Psoas muscle (tissue), 7 donors: ENCODE measurements at regions not wholly inside any gene's neighbourhood (a gene's known extent, or its start where the extent isn't known, plus 50 kb on each side); places are given as distances from the start of the nearest gene placed in this dataset.
A peak's percentile ranks its signal among the peaks of the same experiment; 100 is the strongest.

Experiments used
- ATAC-seq, 4 donors: fragments of 200-7000 bp; cut with Tn5 transposase; one replicate each; pipeline ENCODE4 v1.9.1; 2020; ENCODE audit warnings: moderate library complexity in 3 of 4, mild to moderate bottlenecking in 2 of 4
- DNase-seq, 2 donors: peaks; one replicate each; pipeline ENCODE4 v3.0.0-alpha.2; 2020
- H3K27ac ChIP-seq: fragments of 200-600 bp; one replicate; pipeline ENCODE4 v1.8.0; 2022
- H3K27me3 ChIP-seq, 3 donors: fragments of 200-600 bp in 1 of 3; one replicate each; pipeline versions ENCODE4 v1.6.1 to v1.8.0; 2013 to 2022; ENCODE audit warnings: low read length in 2 of 3, mild to moderate bottlenecking in 2 of 3, moderate library complexity in 1 of 3; ENCODE audit not compliant: insufficient read depth in 3 of 3
- H3K36me3 ChIP-seq, 2 donors: fragments of 200-600 bp in 1 of 2; one replicate each; pipeline versions ENCODE4 v1.6.1 to v1.8.0; 2013 to 2022; ENCODE audit warnings: low read depth in 1 of 2, mild to moderate bottlenecking in 1 of 2, moderate library complexity in 1 of 2; ENCODE audit not compliant: insufficient read depth in 1 of 2
- H3K4me1 ChIP-seq: fragments of 200-600 bp; one replicate; pipeline ENCODE4 v1.8.0; 2022
- H3K4me3 ChIP-seq: fragments of 200-600 bp; one replicate; pipeline ENCODE4 v1.8.0; 2022; ENCODE audit warnings: mild to moderate bottlenecking
- H3K9me3 ChIP-seq: fragments of 200-600 bp; one replicate; pipeline ENCODE4 v1.8.0; 2022
- WGBS, 3 donors: extraction: QIAGEN DNeasy Blood & Tissue Kit; methylation state at CpG; one replicate each; pipeline versions ENCODE4 v1.1.6 to v1.1.7; 2013; 5-methylcytosine and 5-hydroxymethylcytosine counted together
- intact Hi-C, 2 donors: fragments of 100-400 bp; cut with DNase I; formaldehyde crosslinking; loops; one replicate each; pipeline versions ENCODE4 v1.11.0 to v1.14.2; 2022
- TF ChIP-seq, protein P1 (sequence below): fragments of 200-600 bp; IDR thresholded peaks from one replicate; pipeline ENCODE4 v1.8.0; 2022; ENCODE audit warnings: antibody characterized with exemption
- donor health status: healthy with polysubstance abuse.
- donor health status: DM: no; HTN: no; CAD: no; lungs with moderate emphysema.
- donor health status: Bipolar disorder and iron deficiency.
- donor health status: healthy.
- donor health status: DM: yes; HTN: yes; CAD: no.
- donor health status: DM: no; HTN: no; CAD: no.
- donor health status: DM: yes; HTN: yes; CAD: no.

DNA sequence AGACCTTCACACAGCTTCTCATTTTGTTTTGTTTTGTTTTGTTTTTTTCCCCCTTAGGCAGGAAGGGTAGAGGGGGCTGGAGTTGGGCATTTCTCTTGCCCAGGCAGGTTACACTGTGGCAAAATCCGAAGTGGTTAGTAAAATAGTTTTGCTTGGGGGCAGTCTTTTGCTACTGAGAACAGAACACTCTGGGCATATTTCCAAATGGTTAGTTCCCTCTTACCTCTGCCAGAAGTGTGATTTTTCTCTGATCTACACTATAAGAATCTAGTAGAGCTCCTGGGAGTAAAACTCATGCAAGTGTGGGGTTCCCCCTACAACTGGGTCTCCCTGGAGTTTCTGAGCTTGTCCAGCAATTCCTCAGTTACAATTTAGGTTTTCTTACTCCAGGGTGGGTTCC is 61.7 kb downstream of the NPS start:
- Histone ChIP-seq H3K36me3 (no peaks in the 10 kb centered on the region), H3K4me3 (no peak overlapping the region)
- no peak for ATAC-seq

DNA sequence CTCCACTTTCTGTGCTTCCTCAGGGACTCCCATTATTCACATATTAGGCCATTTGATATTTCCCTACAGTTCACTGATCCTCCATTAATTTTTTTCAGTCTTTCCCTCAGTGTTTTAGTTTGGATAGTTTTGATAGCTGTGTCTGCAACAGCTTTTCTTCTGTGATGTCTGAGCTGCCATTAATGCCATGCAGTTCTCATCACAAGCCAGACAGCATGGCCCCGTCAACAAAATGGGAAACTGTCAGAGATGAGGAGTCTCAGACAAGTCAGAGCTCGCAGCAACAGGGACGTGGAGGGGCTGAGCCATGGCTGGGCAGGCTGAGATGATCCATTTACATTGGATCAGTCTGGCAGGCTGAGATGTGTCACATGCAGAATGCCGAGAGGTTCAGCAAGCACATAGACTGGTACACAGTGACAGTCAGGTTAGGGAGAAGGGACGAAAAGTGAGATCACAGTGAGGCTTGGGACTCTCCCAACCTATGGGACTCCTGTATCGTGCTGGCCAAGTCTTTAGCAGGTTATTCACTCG is 65.4 kb downstream of the NPS start:
- intact Hi-C loops, result no loop called here
- WGBS, 3 donors, result 43 to 63% (median 51%) methylated on average over 7 of the region's 7 CpGs

More for the DNA sequence above, 61.7 kb downstream of the NPS start:
- TF ChIP-seq, protein P1, sequence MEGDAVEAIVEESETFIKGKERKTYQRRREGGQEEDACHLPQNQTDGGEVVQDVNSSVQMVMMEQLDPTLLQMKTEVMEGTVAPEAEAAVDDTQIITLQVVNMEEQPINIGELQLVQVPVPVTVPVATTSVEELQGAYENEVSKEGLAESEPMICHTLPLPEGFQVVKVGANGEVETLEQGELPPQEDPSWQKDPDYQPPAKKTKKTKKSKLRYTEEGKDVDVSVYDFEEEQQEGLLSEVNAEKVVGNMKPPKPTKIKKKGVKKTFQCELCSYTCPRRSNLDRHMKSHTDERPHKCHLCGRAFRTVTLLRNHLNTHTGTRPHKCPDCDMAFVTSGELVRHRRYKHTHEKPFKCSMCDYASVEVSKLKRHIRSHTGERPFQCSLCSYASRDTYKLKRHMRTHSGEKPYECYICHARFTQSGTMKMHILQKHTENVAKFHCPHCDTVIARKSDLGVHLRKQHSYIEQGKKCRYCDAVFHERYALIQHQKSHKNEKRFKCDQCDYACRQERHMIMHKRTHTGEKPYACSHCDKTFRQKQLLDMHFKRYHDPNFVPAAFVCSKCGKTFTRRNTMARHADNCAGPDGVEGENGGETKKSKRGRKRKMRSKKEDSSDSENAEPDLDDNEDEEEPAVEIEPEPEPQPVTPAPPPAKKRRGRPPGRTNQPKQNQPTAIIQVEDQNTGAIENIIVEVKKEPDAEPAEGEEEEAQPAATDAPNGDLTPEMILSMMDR, result no peak
- DNase-seq, result no peak
- Histone ChIP-seq H3K27me3 (no peaks in the 10 kb centered on the region), H3K9me3 (no peaks in the 10 kb centered on the region), H3K4me1 (no peaks in the 10 kb centered on the region), H3K27ac (no peak overlapping the region)
- intact Hi-C loops, result no loop called here
- 15 to 45% (median 27%) methylated on average over 1 of the region's 1 CpG for WGBS, 3 donors

DNA sequence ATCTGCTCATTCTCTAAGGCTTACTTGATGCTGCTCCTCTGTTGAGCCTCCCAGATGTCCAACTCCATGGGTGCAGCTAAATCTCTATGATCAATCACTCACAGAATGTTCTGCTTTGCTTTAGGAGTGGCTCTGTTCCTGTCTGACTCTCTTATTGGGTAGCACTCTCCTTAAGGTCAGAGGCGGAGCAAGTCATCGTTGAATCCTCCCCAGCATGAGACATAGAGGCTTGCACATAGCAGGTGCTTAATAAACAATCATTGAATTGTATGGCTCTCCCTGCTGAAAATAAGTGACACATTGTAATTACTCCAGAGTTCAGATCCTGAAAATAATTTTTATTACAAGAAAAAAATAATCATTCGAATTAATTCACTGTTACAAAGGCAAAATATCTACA is 69.7 kb downstream of the NPS start:
- intact Hi-C loops, result no loop called here
- Histone ChIP-seq H3K4me1 (no peaks in the 10 kb centered on the region), H3K4me3 (no peak overlapping the region), H3K36me3 (no peaks in the 10 kb centered on the region), H3K27me3 (no peaks in the 10 kb centered on the region), H3K27ac (no peak overlapping the region), H3K9me3 (no peaks in the 10 kb centered on the region)
- ATAC-seq (no peak), DNase-seq (no peak)
- TF ChIP-seq, protein P1, result no peak
- 28 to 57% (median 51%) methylated on average over 3 of the region's 3 CpGs for whole genome bisulfite sequencing, 3 donors

More for the DNA sequence above, 65.4 kb downstream of the NPS start:
- Histone ChIP-seq H3K4me3 (no peak overlapping the region), H3K36me3 (no peaks in the 10 kb centered on the region), H3K4me1 (no peaks in the 10 kb centered on the region), H3K9me3 (no peaks in the 10 kb centered on the region), H3K27me3 (no peaks in the 10 kb centered on the region), H3K27ac (no peak overlapping the region)
- DNase-seq (no peak), ATAC-seq (no peak)
- TF ChIP-seq, protein P1, result no peak

DNA sequence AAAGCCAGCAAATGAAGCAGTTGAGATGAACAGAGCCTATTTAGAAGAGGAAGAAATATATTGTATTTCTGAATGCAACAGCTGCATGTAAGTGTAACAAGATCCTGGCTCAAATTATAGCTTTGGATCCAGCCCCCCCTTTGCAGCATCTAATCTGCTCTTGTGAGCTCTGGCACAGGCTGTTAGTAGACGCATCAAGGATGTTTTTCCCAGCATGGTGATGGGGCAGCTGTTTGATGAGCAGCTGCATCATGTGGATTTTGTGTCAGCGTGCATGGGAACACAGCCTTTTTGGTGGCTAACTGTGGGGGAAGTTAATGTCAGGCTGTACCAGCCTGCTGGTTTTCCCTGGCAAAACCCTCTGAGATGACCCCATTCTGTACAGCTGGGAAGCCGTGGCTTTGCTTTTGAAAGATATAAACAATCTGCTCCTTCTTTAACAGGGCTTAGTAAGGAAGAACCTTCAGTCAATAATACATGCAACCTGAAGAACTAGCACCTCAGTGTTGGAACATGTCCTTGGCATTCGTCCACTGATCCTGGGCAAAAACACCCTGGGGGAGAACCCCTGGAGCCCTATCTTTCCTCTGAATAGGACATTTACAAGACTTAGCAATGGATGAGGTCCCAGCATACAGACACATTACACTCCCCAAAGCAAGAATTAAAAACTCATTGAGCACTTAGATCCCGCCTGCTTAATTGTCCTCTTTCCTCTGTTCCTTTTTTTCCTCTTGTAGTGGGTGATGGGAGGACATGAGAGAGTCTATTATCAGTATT is 70.6 kb downstream of the NPS start:
- intact Hi-C loops, result no loop called here
- TF ChIP-seq, protein P1, result no peak
- H3K27ac ChIP-seq, result no peak overlapping the region
- no peaks in the 10 kb centered on the region for H3K4me1 ChIP-seq
- ATAC-seq, result peak in 1 of 4 donors; percentile 46
- no peaks in the 10 kb centered on the region for H3K27me3 ChIP-seq
- 18 to 35% (median 30%) methylated on average over 5 of the region's 5 CpGs for WGBS, 3 donors
- DNase-seq, result no peak
- H3K36me3 ChIP-seq, result no peaks in the 10 kb centered on the region
- H3K4me3 ChIP-seq, result no peak overlapping the region
- H3K9me3 ChIP-seq, result no peaks in the 10 kb centered on the region
